HEK293 (cell line): ENCODE measurements at regions not wholly inside any gene's neighbourhood (a gene's known extent, or its start where the extent isn't known, plus 50 kb on each side); places are given as distances from the start of the nearest gene placed in this dataset.

ENCODE experiments used
- CTCF ChIA-PET: fragments of 350-600 bp; formaldehyde crosslinking; extraction: SDS; loops from one replicate; lab custom pipeline; 2021; ENCODE audit warnings: antibody characterized with exemption; lab: Yijun Ruan, JAX
- POLR2A ChIA-PET: fragments of 300-600 bp; formaldehyde crosslinking; extraction: SDS; loops from one replicate; lab custom pipeline; 2020; ENCODE audit warnings: antibody characterized with exemption, inconsistent platforms; lab: Yijun Ruan, JAX
- H3K27ac ChIP-seq: fragments of 200-500 bp; sonication (Bioruptor generic); 2 replicates; pipeline ENCODE4 v1.5.1; 2014; ENCODE audit warnings: low read depth, low read length, control low read depth, inconsistent platforms; ENCODE audit errors: extremely low read depth
- H3K36me3 ChIP-seq, 2 experiments: fragments of 200-500 bp in 1 of 2; sonication (Bioruptor generic) in 1 of 2; 1 replicate in 1 of 2; 2 replicates in 1 of 2; pipeline ENCODE4 v1.5.1; 2014 to 2017; ENCODE audit warnings: inconsistent platforms in 2 of 2, low read length in 2 of 2; ENCODE audit not compliant: control insufficient read depth in 2 of 2, insufficient read depth in 1 of 2
- H3K4me1 ChIP-seq: fragments of 200-500 bp; sonication (Bioruptor generic); 2 replicates; pipeline ENCODE4 v1.5.1; 2014; ENCODE audit warnings: mild to moderate bottlenecking, low read length, inconsistent platforms; ENCODE audit not compliant: control insufficient read depth, insufficient read depth
- H3K4me3 ChIP-seq: 2 replicates; pipeline ENCODE4 v1.5.1; 2011; ENCODE audit warnings: low read depth, mild to moderate bottlenecking, control low read depth, low read length, moderate library complexity
- H3K9me3 ChIP-seq: fragments of 200-500 bp; sonication (Bioruptor generic); 2 replicates; pipeline ENCODE4 v1.5.1; 2014; ENCODE audit warnings: low read depth, low read length, inconsistent platforms; ENCODE audit not compliant: control insufficient read depth, insufficient read depth
- RBAK ChIP-seq: fragments of 450-650 bp; formaldehyde crosslinking; IDR thresholded peaks from 2 replicates; pipeline ENCODE4 v1.5.1; 2016; ENCODE audit warnings: missing biosample characterization, missing genetic modification characterization
- ZBTB7A ChIP-seq: fragments of 450-650 bp; formaldehyde crosslinking; IDR thresholded peaks from 2 replicates; pipeline ENCODE4 v1.5.1; 2016; ENCODE audit warnings: low read depth, missing biosample characterization, missing genetic modification characterization
- ZNF155 ChIP-seq: fragments of 450-650 bp; formaldehyde crosslinking; IDR thresholded peaks from 2 replicates; pipeline ENCODE4 v1.5.1; 2016; ENCODE audit warnings: missing biosample characterization, missing genetic modification characterization
- ZNF214 ChIP-seq: fragments of 450-650 bp; formaldehyde crosslinking; IDR thresholded peaks from 2 replicates; pipeline ENCODE4 v1.5.1; 2017; ENCODE audit warnings: missing biosample characterization, mild to moderate bottlenecking, missing genetic modification characterization, borderline replicate concordance
- ZNF292 ChIP-seq: fragments of 450-650 bp; formaldehyde crosslinking; IDR thresholded peaks from 2 replicates; pipeline ENCODE4 v1.5.1; 2016; ENCODE audit warnings: low read depth, missing biosample characterization, missing genetic modification characterization, borderline replicate concordance
- ZNF302 ChIP-seq: fragments of 450-650 bp; formaldehyde crosslinking; IDR thresholded peaks from 2 replicates; pipeline ENCODE4 v1.5.1; 2016; ENCODE audit warnings: missing biosample characterization, missing genetic modification characterization, low read depth
- ZNF350 ChIP-seq: fragments of 450-650 bp; formaldehyde crosslinking; IDR thresholded peaks from 2 replicates; pipeline ENCODE4 v1.5.0; 2017; ENCODE audit warnings: missing biosample characterization, mild to moderate bottlenecking, missing genetic modification characterization
- ZNF404 ChIP-seq: fragments of 450-650 bp; formaldehyde crosslinking; IDR thresholded peaks from 2 replicates; pipeline ENCODE4 v1.5.1; 2017; ENCODE audit warnings: missing biosample characterization, missing genetic modification characterization
- ZNF529 ChIP-seq: fragments of 450-650 bp; formaldehyde crosslinking; IDR thresholded peaks from 2 replicates; pipeline ENCODE4 v1.5.1; 2017; ENCODE audit warnings: missing genetic modification characterization, missing biosample characterization; ENCODE audit not compliant: insufficient replicate concordance
- ZNF558 ChIP-seq: fragments of 450-650 bp; formaldehyde crosslinking; IDR thresholded peaks from 2 replicates; pipeline ENCODE4 v1.5.1; 2016; ENCODE audit warnings: missing biosample characterization, missing genetic modification characterization
- ZNF610 ChIP-seq: fragments of 450-650 bp; formaldehyde crosslinking; IDR thresholded peaks from 2 replicates; pipeline ENCODE4 v1.5.1; 2016; ENCODE audit warnings: missing biosample characterization, missing genetic modification characterization, borderline replicate concordance
- ZNF626 ChIP-seq: fragments of 450-650 bp; sonication (Bioruptor Pico); formaldehyde crosslinking; IDR thresholded peaks from 2 replicates; pipeline ENCODE4 v1.5.1; 2018; ENCODE audit warnings: missing biosample characterization, missing genetic modification characterization, inconsistent platforms
- ZNF830 ChIP-seq: fragments of 450-650 bp; IDR thresholded peaks from 2 replicates; pipeline ENCODE4 v1.5.0; 2018; ENCODE audit warnings: missing biosample characterization, missing genetic modification characterization, low read depth, mild to moderate bottlenecking, moderate library complexity
- ZSCAN16 ChIP-seq: fragments of 450-650 bp; formaldehyde crosslinking; IDR thresholded peaks from 2 replicates; pipeline ENCODE4 v1.5.1; 2016; ENCODE audit warnings: missing biosample characterization, missing genetic modification characterization
- ZXDB ChIP-seq: fragments of 450-650 bp; formaldehyde crosslinking; IDR thresholded peaks from 2 replicates; pipeline ENCODE4 v1.5.1; 2016; ENCODE audit warnings: missing biosample characterization, missing genetic modification characterization
- TF ChIP-seq, protein P1 (sequence below): fragments of 450-650 bp; formaldehyde crosslinking; IDR thresholded peaks from 2 replicates; pipeline ENCODE4 v1.5.1; 2017; ENCODE audit warnings: missing biosample characterization, missing genetic modification characterization
- TF ChIP-seq, protein P2 (sequence below): fragments of 450-650 bp; formaldehyde crosslinking; IDR thresholded peaks from 2 replicates; pipeline ENCODE4 v1.5.1; 2016; ENCODE audit warnings: missing biosample characterization, missing genetic modification characterization
- TF ChIP-seq, protein P3 (sequence below): fragments of 450-650 bp; formaldehyde crosslinking; IDR thresholded peaks from 2 replicates; pipeline ENCODE4 v1.5.1; 2016; ENCODE audit warnings: missing biosample characterization, missing genetic modification characterization, borderline replicate concordance
- TF ChIP-seq, protein P4 (sequence below): fragments of 450-650 bp; formaldehyde crosslinking; IDR thresholded peaks from 2 replicates; pipeline ENCODE4 v1.5.1; 2016; ENCODE audit warnings: missing biosample characterization, missing genetic modification characterization
- TF ChIP-seq, protein P5 (sequence below): fragments of 450-650 bp; formaldehyde crosslinking; IDR thresholded peaks from 2 replicates; pipeline ENCODE4 v1.5.1; 2016; ENCODE audit warnings: missing biosample characterization, missing genetic modification characterization
- TF ChIP-seq, protein P6 (sequence below): fragments of 450-650 bp; formaldehyde crosslinking; IDR thresholded peaks from 2 replicates; pipeline ENCODE4 v1.5.1; 2016; ENCODE audit warnings: missing biosample characterization, missing genetic modification characterization

DNA sequence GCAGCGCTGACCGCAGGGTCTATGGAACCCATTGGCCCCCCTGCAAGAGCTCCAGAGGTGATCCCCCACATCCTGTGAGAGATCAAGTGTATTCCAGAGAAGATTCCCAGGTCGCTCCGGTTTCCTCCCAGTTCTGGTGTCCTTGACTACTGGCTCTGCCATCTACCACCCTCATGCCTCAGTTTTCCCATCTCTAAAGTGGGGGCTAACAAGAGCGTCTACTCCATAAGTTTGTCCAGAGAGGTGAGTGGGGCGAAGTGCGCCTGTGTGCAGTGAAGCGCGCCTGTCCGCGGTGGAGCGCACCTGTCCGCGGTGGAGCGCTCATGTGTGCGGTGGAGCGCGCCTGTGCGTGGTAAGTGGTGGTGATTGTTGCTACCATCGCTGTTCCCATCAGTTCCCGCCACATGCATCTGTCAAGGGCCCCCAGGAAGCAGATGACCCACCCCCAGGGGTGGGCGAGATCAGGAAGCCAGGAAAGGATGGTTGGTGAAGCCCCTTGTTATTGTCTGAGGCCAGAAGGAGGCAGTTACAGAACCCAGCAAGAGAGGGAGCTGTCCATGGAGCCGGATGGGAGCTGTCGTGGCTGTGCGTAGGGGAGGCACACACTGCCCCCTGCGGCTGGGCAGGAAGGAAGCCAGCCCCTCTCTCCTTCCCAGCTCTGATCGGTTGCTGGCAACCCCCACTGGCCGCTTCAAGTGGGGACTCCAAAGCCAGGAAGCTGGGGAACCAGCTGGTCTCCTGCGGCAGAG lies 73.2 kb upstream of the FGF3 start (continued):
- TF ChIP-seq ZNF404 (tag by site-specific recombination): no peak
- TF ChIP-seq, protein P1, sequence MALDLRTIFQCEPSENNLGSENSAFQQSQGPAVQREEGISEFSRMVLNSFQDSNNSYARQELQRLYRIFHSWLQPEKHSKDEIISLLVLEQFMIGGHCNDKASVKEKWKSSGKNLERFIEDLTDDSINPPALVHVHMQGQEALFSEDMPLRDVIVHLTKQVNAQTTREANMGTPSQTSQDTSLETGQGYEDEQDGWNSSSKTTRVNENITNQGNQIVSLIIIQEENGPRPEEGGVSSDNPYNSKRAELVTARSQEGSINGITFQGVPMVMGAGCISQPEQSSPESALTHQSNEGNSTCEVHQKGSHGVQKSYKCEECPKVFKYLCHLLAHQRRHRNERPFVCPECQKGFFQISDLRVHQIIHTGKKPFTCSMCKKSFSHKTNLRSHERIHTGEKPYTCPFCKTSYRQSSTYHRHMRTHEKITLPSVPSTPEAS: no peak
- TF ChIP-seq, all 188 proteins: peak for 0

DNA sequence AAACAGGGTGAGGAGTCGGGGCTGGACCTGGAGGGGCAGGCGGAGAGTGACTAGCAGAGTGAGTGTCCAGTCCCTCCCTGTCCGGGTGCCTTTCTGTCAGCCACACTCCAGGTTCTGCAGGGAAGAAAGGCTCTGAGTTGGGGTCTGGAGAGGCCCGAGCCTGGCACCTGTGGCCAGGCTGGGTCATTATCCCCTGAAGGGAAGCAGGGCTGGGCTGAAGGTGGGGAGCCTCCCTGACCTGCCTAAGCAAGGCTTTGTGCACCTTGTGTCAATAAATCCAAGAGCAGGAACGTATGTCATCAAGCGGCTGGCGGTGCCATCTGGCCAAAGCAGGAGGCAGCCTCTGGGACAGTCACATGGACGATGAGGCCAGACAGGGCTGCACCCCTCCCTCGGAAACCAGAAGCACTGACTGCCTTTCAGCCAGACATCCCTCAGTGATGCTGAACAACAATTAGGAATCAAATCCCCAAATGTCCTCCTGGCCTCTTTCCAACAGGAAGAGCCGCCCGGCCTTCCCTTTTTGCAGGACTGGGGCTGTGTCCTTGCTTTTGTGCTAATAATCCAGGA lies 73.9 kb upstream of the FGF3 start:
- Histone ChIP-seq H3K36me3 (no peaks in the 10 kb centered on the region), H3K4me3 (no peak overlapping the region), H3K4me1 (no peaks in the 10 kb centered on the region), H3K27ac (no peak overlapping the region), H3K9me3 (no peaks in the 10 kb centered on the region)
- ChIA-PET POLR2A (no interaction called here), CTCF (interaction anchor here (0.6 to 2.1 kb wide), 3 partner anchors 139 to 208 kb away, joined by 3 to 4 read pairs (median 4); no protein-coding TSS in a partner anchor)
- TF ChIP-seq ZXDB (tag by site-specific recombination) (no peak), ZNF529 (no peak), ZNF155 (tag by site-specific recombination) (no peak), RBAK (tag by site-specific recombination) (no peak)
- TF ChIP-seq, protein P2, sequence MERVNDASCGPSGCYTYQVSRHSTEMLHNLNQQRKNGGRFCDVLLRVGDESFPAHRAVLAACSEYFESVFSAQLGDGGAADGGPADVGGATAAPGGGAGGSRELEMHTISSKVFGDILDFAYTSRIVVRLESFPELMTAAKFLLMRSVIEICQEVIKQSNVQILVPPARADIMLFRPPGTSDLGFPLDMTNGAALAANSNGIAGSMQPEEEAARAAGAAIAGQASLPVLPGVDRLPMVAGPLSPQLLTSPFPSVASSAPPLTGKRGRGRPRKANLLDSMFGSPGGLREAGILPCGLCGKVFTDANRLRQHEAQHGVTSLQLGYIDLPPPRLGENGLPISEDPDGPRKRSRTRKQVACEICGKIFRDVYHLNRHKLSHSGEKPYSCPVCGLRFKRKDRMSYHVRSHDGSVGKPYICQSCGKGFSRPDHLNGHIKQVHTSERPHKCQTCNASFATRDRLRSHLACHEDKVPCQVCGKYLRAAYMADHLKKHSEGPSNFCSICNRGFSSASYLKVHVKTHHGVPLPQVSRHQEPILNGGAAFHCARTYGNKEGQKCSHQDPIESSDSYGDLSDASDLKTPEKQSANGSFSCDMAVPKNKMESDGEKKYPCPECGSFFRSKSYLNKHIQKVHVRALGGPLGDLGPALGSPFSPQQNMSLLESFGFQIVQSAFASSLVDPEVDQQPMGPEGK: no peak
- TF ChIP-seq, protein P3, sequence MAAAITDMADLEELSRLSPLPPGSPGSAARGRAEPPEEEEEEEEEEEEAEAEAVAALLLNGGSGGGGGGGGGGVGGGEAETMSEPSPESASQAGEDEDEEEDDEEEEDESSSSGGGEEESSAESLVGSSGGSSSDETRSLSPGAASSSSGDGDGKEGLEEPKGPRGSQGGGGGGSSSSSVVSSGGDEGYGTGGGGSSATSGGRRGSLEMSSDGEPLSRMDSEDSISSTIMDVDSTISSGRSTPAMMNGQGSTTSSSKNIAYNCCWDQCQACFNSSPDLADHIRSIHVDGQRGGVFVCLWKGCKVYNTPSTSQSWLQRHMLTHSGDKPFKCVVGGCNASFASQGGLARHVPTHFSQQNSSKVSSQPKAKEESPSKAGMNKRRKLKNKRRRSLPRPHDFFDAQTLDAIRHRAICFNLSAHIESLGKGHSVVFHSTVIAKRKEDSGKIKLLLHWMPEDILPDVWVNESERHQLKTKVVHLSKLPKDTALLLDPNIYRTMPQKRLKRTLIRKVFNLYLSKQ (tag by site-specific recombination): no peak
- TF ChIP-seq, protein P4, sequence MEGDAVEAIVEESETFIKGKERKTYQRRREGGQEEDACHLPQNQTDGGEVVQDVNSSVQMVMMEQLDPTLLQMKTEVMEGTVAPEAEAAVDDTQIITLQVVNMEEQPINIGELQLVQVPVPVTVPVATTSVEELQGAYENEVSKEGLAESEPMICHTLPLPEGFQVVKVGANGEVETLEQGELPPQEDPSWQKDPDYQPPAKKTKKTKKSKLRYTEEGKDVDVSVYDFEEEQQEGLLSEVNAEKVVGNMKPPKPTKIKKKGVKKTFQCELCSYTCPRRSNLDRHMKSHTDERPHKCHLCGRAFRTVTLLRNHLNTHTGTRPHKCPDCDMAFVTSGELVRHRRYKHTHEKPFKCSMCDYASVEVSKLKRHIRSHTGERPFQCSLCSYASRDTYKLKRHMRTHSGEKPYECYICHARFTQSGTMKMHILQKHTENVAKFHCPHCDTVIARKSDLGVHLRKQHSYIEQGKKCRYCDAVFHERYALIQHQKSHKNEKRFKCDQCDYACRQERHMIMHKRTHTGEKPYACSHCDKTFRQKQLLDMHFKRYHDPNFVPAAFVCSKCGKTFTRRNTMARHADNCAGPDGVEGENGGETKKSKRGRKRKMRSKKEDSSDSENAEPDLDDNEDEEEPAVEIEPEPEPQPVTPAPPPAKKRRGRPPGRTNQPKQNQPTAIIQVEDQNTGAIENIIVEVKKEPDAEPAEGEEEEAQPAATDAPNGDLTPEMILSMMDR (tag by site-specific recombination): no peak

DNA sequence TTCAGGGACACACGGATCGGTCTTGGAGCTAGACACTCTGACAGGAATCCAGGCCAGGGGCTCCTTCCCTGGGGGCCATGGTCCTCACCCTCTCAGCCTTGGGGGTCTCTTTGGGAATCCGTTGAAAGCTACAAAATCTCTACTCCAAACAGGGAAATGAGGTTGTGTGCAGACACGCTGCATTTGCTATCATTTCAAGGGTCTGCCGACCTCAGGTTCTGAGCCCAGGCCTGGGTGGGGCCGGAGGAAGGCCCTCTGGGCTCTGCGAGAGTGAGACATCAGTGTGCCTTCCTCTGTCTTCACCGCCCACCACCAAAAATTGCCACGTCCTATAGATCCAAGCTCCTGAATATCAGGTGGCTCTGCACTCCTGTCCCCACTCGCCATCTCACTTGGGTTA lies 74.4 kb upstream of the FGF3 start:
- ChIA-PET POLR2A (no interaction called here), CTCF (interaction anchor here (0.9 kb wide), 1 partner anchor 17 kb away, joined by 5 read pairs; no protein-coding TSS in a partner anchor)
- no peak overlapping the region for H3K27ac ChIP-seq
- no peaks in the 10 kb centered on the region for H3K4me1 ChIP-seq
- no peaks in the 10 kb centered on the region for H3K9me3 ChIP-seq
- no peaks in the 10 kb centered on the region for H3K36me3 ChIP-seq
- H3K4me3 ChIP-seq: no peak overlapping the region
- TF ChIP-seq ZNF626 (no peak), ZBTB7A (tag by site-specific recombination) (no peak), ZNF610 (no peak), ZNF350 (tag by site-specific recombination) (no peak), ZNF558 (tag by site-specific recombination) (no peak), ZNF830 (no peak), ZNF302 (tag by site-specific recombination) (no peak), ZNF214 (tag by site-specific recombination) (no peak), ZSCAN16 (tag by site-specific recombination) (no peak), ZNF292 (tag by site-specific recombination) (no peak)
- TF ChIP-seq, protein P5, sequence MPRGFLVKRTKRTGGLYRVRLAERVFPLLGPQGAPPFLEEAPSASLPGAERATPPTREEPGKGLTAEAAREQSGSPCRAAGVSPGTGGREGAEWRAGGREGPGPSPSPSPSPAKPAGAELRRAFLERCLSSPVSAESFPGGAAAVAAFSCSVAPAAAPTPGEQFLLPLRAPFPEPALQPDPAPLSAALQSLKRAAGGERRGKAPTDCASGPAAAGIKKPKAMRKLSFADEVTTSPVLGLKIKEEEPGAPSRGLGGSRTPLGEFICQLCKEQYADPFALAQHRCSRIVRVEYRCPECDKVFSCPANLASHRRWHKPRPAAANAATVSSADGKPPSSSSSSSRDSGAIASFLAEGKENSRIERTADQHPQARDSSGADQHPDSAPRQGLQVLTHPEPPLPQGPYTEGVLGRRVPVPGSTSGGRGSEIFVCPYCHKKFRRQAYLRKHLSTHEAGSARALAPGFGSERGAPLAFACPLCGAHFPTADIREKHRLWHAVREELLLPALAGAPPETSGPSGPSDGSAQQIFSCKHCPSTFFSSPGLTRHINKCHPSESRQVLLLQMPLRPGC (tag by site-specific recombination): no peak
- TF ChIP-seq, protein P6, sequence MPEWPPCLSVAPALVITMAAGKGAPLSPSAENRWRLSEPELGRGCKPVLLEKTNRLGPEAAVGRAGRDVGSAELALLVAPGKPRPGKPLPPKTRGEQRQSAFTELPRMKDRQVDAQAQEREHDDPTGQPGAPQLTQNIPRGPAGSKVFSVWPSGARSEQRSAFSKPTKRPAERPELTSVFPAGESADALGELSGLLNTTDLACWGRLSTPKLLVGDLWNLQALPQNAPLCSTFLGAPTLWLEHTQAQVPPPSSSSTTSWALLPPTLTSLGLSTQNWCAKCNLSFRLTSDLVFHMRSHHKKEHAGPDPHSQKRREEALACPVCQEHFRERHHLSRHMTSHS (tag by site-specific recombination): no peak
- TF ChIP-seq, protein P1: no peak
